ENCODE measurements at regions not wholly inside any gene's neighbourhood (a gene's known extent, or its start where the extent isn't known, plus 50 kb on each side); places are given as distances from the start of the nearest gene placed in this dataset.

- RAD21 ChIA-PET (ENCODE audit: low non-redundant PET in 1 of 2, low total read pairs in 2 of 2, uncharacterized antibody in 2 of 2, unreplicated experiment in 2 of 2) = no interaction called here
Measured at GRCh38 chr20:57966620-57967019, 256.8 kb upstream of the PMEPA1 start.

GRCh38 chr20:57965441-57965840 lies 255.6 kb upstream of the PMEPA1 start:
- intact Hi-C loops (cut with micrococcal nuclease) = no loop called here
- Histone ChIP-seq H3K36me3 (ENCODE audit: control insufficient read depth in 1 of 2, insufficient read depth in 2 of 2, low read length in 2 of 2) (no peaks in the 10 kb centered on the region), H3K4me3 (replicated peaks in 1 of 2; ENCODE audit: low read depth in 1 of 2, low read length in 2 of 2) (no peak overlapping the region), H4K20me1 (ENCODE audit: insufficient read depth) (no peaks in the 10 kb centered on the region), H3K9me2 (ENCODE audit: insufficient read depth) (no peaks in the 10 kb centered on the region), H3K9me3 (ENCODE audit: control insufficient read depth in 1 of 2, insufficient read depth in 1 of 2, low read depth in 1 of 2, low read length in 2 of 2) (no peaks in the 10 kb centered on the region), H3K4me2 (ENCODE audit: low read length) (no peak overlapping the region), H3K4me1 (ENCODE audit: control insufficient read depth in 1 of 2, insufficient read depth in 2 of 2, low read length in 2 of 2) (no peaks in the 10 kb centered on the region), H3K9ac (ENCODE audit: low read length) (no peak overlapping the region), H3K27ac (ENCODE audit: low read depth, low read length) (no peak overlapping the region), H3K27me3 (ENCODE audit: insufficient read depth, low read length) (peaks cover 40% of the 10 kb centered on the region), H2AFZ (ENCODE audit: low read depth, low read length, poor library complexity, severe bottlenecking) (no peak overlapping the region), H3K79me2 (ENCODE audit: insufficient read depth, low read length) (no peaks in the 10 kb centered on the region)
- CTCF ChIA-PET = no interaction called here
- BruUV-seq (replicated peaks) = no TSS peak
- POLR2A ChIA-PET = no interaction called here
- no peak for DNase-seq (ENCODE audit: low read depth, low spot score)
- RAD21 ChIA-PET (ENCODE audit: low non-redundant PET in 1 of 2, low total read pairs in 2 of 2, uncharacterized antibody in 2 of 2, unreplicated experiment in 2 of 2) = no interaction called here
- ATAC-seq = no peak
- TF ChIP-seq ZNF274 (IDR thresholded peaks at IDR 0.05; ENCODE audit: low read depth, low read length) (no peak), ATF3 (IDR thresholded peaks at IDR 0.05) (no peak), YY1 (IDR thresholded peaks at IDR 0.05; ENCODE audit: extremely low read depth, insufficient replicate concordance, low read depth, low read length) (no peak), ZFX (IDR thresholded peaks at IDR 0.05) (no peak), MAX (IDR thresholded peaks at IDR 0.05) (no peak), EGR1 (IDR thresholded peaks at IDR 0.05; ENCODE audit: low read depth) (no peak), SIN3A (IDR thresholded peaks at IDR 0.05; ENCODE audit: low read depth) (no peak), ELF1 (IDR thresholded peaks at IDR 0.05; ENCODE audit: borderline replicate concordance, low read depth) (no peak), ZBTB33 (IDR thresholded peaks at IDR 0.05; ENCODE audit: extremely low read depth, insufficient replicate concordance, low read length) (no peak), CTCF (IDR thresholded peaks at IDR 0.05 in 2 of 3, conservative IDR thresholded peaks at IDR 0.05 in 1 of 3; ENCODE audit: borderline replicate concordance in 1 of 3, insufficient read depth in 1 of 3, low read depth in 2 of 3, low read length in 2 of 3) (no peak), REST (IDR thresholded peaks at IDR 0.05; ENCODE audit: low read depth) (no peak)

More at GRCh38 chr20:57966620-57967019, 256.8 kb upstream of the PMEPA1 start:
- no peaks in the 10 kb centered on the region for H3K36me3 ChIP-seq (ENCODE audit: control insufficient read depth in 1 of 2, insufficient read depth in 2 of 2, low read length in 2 of 2)
- H2AFZ ChIP-seq (ENCODE audit: low read depth, low read length, poor library complexity, severe bottlenecking) = no peak overlapping the region
- DNase-seq (ENCODE audit: low read depth, low spot score) = no peak
- no peak overlapping the region for H3K27ac ChIP-seq (ENCODE audit: low read depth, low read length)
- H3K4me3 ChIP-seq (replicated peaks in 1 of 2; ENCODE audit: low read depth in 1 of 2, low read length in 2 of 2) = no peak overlapping the region
- no peak for TF ChIP-seq EZH2phosphoT487 (IDR thresholded peaks at IDR 0.05; ENCODE audit: borderline replicate concordance)
- no peak for TF ChIP-seq EGR1 (IDR thresholded peaks at IDR 0.05; ENCODE audit: low read depth)
- TF ChIP-seq YY1 (IDR thresholded peaks at IDR 0.05; ENCODE audit: extremely low read depth, insufficient replicate concordance, low read depth, low read length) = no peak
- ChIA-PET POLR2A (no interaction called here), CTCF (no interaction called here)
- intact Hi-C loops (cut with micrococcal nuclease) = no loop called here
- H3K9me2 ChIP-seq (ENCODE audit: insufficient read depth) = no peaks in the 10 kb centered on the region
- H3K9ac ChIP-seq (ENCODE audit: low read length) = no peak overlapping the region
- no peaks in the 10 kb centered on the region for H3K4me1 ChIP-seq (ENCODE audit: control insufficient read depth in 1 of 2, insufficient read depth in 2 of 2, low read length in 2 of 2)
- peaks cover 45% of the 10 kb centered on the region for H3K27me3 ChIP-seq (ENCODE audit: insufficient read depth, low read length)
- no peak for ATAC-seq
- H3K9me3 ChIP-seq (ENCODE audit: control insufficient read depth in 1 of 2, insufficient read depth in 1 of 2, low read depth in 1 of 2, low read length in 2 of 2) = no peaks in the 10 kb centered on the region
- no TSS peak for BruUV-seq (replicated peaks)
- no peak overlapping the region for H3K4me2 ChIP-seq (ENCODE audit: low read length)
- H4K20me1 ChIP-seq (ENCODE audit: insufficient read depth) = no peaks in the 10 kb centered on the region
- no peaks in the 10 kb centered on the region for H3K79me2 ChIP-seq (ENCODE audit: insufficient read depth, low read length)

Data from HCT116 (cell line).